Gastrocnemius medialis (tissue), 4 donors: ENCODE measurements at regions not wholly inside any gene's neighbourhood (a gene's known extent, or its start where the extent isn't known, plus 50 kb on each side); places are given as distances from the start of the nearest gene placed in this dataset.

Source experiments
- CTCF ChIP-seq, 5 experiments: fragments of 450-650 bp in 3 of 5; fragments of 200-600 bp in 2 of 5; sonication (generic) in 2 of 5; IDR thresholded peaks in 4 of 5; conservative IDR thresholded peaks in 1 of 5; 1 replicate in 4 of 5; 2 replicates in 1 of 5; pipeline ENCODE4 v1.5.1; 2016 to 2019; ENCODE audit warnings: antibody characterized with exemption in 5 of 5, mild to moderate bottlenecking in 3 of 5, moderate library complexity in 3 of 5
- POLR2A ChIP-seq, 2 donors: fragments of 450-650 bp; IDR thresholded peaks; one replicate each; pipeline ENCODE4 v1.6.1; 2017; ENCODE audit warnings: antibody characterized with exemption in 2 of 2, mild to moderate bottlenecking in 2 of 2, moderate library complexity in 2 of 2

- no peak for TF ChIP-seq POLR2A (IDR thresholded peaks at IDR 0.05)
- no peak for TF ChIP-seq CTCF (IDR thresholded peaks at IDR 0.05 in 4 of 5, conservative IDR thresholded peaks at IDR 0.05 in 1 of 5)
These were observed 52.9 kb upstream of the ECE1 start for GRCh38 chr1:21342961-21343838.
